GM10248 (cell line): ENCODE measurements at regions not wholly inside any gene's neighbourhood (a gene's known extent, or its start where the extent isn't known, plus 50 kb on each side); places are given as distances from the start of the nearest gene placed in this dataset.

Experiments
- CTCF ChIA-PET: fragments of 300-600 bp; sonication (Branson Sonifier 250); formaldehyde crosslinking; extraction: SDS; loops from one replicate; lab custom pipeline; 2021; ENCODE audit warnings: antibody characterized with exemption; lab: Yijun Ruan, JAX
- POLR2A ChIA-PET: fragments of 350-650 bp; sonication (Branson Sonifier 250); formaldehyde crosslinking; extraction: SDS; loops from one replicate; lab custom pipeline; 2020; ENCODE audit warnings: antibody characterized with exemption; lab: Yijun Ruan, JAX
- DNase-seq: peaks from one replicate; pipeline ENCODE4 v3.0.0; 2012; ENCODE audit errors: extremely low spot score
- CTCF ChIP-seq: IDR thresholded peaks from 2 replicates; pipeline ENCODE4 v1.5.1; 2012; ENCODE audit warnings: mild to moderate bottlenecking, low read depth; ENCODE audit errors: extremely low read depth, missing control alignments, control extremely low read depth

GRCh38 chr5:174173766-174174165, 128.3 kb downstream of the NSG2 start:
- TF ChIP-seq CTCF: no peak

GRCh38 chr5:174175716-174176268, 130.3 kb downstream of the NSG2 start:
- TF ChIP-seq CTCF: no peak

More at GRCh38 chr5:174173766-174174165, 128.3 kb downstream of the NSG2 start:
- no peak for DNase-seq
- POLR2A ChIA-PET: no interaction called here
- CTCF ChIA-PET: interaction anchor here (1.1 kb wide), 1 partner anchor 12 kb away, joined by 3 read pairs; no protein-coding TSS in a partner anchor

GRCh38 chr5:174176511-174176910, 131.0 kb downstream of the NSG2 start:
- TF ChIP-seq CTCF: no peak
- CTCF ChIA-PET: no interaction called here
- POLR2A ChIA-PET: no interaction called here
- no peak for DNase-seq

More at GRCh38 chr5:174175716-174176268, 130.3 kb downstream of the NSG2 start:
- ChIA-PET CTCF (no interaction called here), POLR2A (no interaction called here)
- no peak for DNase-seq

- ChIA-PET CTCF (no interaction called here), POLR2A (no interaction called here)
- TF ChIP-seq CTCF: no peak
- no peak for DNase-seq
Measured at GRCh38 chr5:174177531-174177930, 132.0 kb downstream of the NSG2 start.

- no peak for TF ChIP-seq CTCF
- POLR2A ChIA-PET: no interaction called here
- CTCF ChIA-PET: no interaction called here
- DNase-seq: no peak
Measured at GRCh38 chr5:174177976-174178605, 132.6 kb downstream of the NSG2 start.

- ChIA-PET POLR2A (no interaction called here), CTCF (interaction anchor here (1.7 kb wide), 1 partner anchor 131 kb away, joined by 4 read pairs; no protein-coding TSS in a partner anchor)
- TF ChIP-seq CTCF: no peak
- no peak for DNase-seq
Measured at GRCh38 chr5:174180639-174181038, 135.1 kb downstream of the NSG2 start.
